ENCODE measurements at regions not wholly inside any gene's neighbourhood (a gene's known extent, or its start where the extent isn't known, plus 50 kb on each side); places are given as distances from the start of the nearest gene placed in this dataset.

DNA sequence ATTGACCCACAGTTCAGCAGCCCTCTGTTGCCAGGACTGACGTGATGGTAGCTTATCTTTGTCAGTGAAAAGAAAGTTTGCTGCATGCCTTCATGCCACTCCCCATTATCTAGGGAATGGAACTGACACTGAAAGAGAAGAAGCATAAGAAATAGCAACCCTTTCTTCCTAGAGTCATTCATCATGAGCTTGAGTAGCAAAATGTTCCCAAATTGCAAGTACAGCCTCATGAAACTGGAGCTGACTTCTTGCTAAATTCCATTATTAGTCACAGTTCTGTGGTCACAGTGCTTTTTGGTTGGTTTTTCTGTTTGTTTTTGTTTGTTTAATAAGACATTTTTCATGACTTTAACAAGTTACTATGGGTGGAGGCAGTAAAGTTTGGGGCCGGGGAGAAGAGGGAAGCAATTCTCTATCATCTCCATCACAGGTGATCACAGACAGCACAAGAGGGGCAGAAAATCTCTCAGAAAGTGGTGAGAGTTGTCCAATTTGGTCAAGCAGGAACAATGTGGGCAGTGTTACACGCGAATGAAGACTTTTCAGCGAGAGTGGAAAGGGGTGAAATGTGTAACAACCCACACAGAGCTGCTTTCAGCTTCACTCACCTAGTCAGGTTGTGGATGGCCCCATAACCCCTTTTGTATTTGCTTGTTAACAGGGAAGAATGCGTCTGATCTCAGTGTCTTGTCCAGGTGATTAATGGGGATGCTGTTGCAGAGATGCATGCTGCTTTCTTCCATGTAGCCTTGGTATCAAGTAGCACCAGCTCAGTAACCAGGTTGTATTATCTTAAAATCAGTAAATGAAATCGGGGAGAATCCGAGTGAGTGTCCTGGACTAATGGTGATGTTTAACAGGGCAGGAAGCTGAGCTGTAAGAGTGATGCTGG, 440.4 kb downstream of the DMRT2 start:
- Histone ChIP-seq H3K27me3 (replicated peaks) (no peaks in the 10 kb centered on the region), H3K4me3 (no peak overlapping the region), H3K27ac (no peak overlapping the region), H3K9me3 (replicated peaks) (no peaks in the 10 kb centered on the region), H3K4me1 (replicated peaks) (no peaks in the 10 kb centered on the region), H3K36me3 (no peaks in the 10 kb centered on the region)
- peak in 1 of 2 experiments; percentile 6 for DNase-seq (ENCODE audit: low read depth in 1 of 2, low spot score in 2 of 2)

DNA sequence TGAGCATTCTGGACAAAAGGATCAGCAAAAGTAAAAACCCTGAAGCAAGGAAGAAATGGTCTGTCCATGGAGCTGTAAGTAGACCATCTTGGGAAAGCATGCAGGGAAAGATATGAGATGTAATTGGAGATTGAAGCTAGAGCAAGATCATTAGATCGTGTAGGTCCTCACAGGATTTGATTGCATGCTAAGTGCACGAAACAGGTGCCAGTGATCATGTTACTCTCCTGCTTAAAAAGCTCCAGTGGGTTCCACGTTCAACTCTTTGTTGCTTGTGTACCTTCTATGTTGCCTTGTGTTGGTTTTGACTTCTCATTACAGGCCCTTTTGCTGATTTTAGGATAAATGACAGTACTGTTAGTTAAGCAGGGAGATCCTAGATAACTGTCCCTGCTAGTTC, 442.0 kb downstream of the DMRT2 start:
- DNase-seq (ENCODE audit: low read depth in 1 of 2, low spot score in 2 of 2), result no peak
- Histone ChIP-seq H3K4me3 (no peak overlapping the region), H3K36me3 (no peaks in the 10 kb centered on the region), H3K9me3 (replicated peaks) (no peaks in the 10 kb centered on the region), H3K4me1 (replicated peaks) (no peaks in the 10 kb centered on the region), H3K27me3 (replicated peaks) (no peaks in the 10 kb centered on the region), H3K27ac (no peak overlapping the region)

DNA sequence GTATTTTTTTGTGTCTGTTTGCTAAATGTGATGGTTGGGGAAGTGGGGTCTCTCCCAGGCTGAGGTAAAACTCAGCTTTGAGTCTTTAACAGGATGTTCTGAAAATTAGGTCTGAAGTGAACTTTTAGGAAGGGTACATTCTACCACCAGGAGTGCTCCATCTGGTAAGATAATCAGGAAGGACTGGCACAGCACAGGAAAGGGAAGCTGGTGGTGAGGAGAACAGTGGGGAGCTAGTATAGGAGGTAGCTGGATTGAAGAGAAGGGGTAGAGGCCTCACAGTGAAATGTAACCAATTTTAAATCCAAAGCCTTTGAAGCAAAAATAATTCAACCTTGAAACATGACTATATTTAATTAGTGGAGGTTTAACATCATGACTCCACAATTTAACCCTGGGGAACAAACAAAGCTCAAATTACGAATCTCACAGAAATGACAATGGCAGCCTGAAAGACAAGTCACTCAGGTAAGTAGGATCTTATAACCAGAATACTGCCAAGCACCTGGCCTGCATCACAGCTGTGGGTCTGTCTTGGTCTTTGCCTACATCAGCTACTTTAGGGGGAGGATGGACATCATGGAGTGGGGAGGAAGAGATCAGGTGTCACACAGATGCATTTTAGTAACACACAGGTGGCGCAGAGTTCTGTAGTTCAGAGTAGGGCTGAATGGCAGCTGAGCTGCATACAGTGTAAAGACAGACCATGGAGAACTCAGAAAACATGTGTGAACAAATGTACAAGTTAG, 445.3 kb downstream of the DMRT2 start:
- Histone ChIP-seq H3K27ac (no peak overlapping the region), H3K4me1 (replicated peaks) (no peaks in the 10 kb centered on the region), H3K9me3 (replicated peaks) (no peaks in the 10 kb centered on the region), H3K36me3 (no peaks in the 10 kb centered on the region), H3K4me3 (no peak overlapping the region), H3K27me3 (replicated peaks) (no peaks in the 10 kb centered on the region)
- no peak for DNase-seq (ENCODE audit: low read depth in 1 of 2, low spot score in 2 of 2)

DNA sequence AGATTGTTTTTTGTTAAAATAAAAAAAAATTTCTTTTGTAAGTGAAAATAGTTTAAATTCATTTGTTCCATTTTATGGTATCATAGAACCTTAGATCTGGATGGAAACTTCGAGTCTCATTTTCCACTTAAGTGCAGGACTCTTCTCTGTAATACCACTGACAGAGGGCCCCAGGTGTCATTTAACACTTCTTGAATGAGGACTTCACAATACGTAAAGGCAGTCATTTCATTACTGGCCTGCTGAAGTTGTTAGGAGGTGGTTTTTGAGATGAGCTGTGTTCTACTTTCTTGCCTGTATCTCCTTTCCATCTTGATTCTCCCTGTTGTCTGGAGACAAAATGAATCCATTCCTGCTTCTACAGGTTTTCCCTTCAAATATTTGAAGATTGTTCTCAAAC, 455.3 kb downstream of the DMRT2 start:
- DNase-seq (ENCODE audit: low read depth in 1 of 2, low spot score in 2 of 2), result no peak
- Histone ChIP-seq H3K27ac (no peak overlapping the region), H3K4me1 (replicated peaks) (no peaks in the 10 kb centered on the region), H3K9me3 (replicated peaks) (no peaks in the 10 kb centered on the region), H3K36me3 (no peaks in the 10 kb centered on the region), H3K4me3 (no peak overlapping the region), H3K27me3 (replicated peaks) (no peaks in the 10 kb centered on the region)

DNA sequence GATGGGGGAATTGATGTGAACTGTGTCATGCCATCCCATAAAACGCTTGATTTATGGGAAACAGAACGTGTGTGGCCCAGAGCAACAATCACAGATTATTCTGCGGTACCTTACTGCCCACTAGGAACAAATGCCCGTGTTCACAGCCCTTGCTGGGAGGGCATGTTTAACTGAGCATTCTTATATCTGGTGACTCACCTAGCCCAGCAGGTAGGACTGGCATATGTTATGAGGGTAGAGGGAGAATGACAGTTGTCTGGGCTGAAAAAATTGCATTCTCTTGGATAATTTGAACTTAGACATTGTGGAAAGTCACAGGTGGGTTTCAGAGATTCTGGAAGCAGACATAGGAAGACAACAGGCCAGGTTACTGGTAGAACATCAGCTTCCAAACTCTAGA, 460.6 kb downstream of the DMRT2 start:
- Histone ChIP-seq H3K36me3 (no peaks in the 10 kb centered on the region), H3K27me3 (replicated peaks) (no peaks in the 10 kb centered on the region)

DNA sequence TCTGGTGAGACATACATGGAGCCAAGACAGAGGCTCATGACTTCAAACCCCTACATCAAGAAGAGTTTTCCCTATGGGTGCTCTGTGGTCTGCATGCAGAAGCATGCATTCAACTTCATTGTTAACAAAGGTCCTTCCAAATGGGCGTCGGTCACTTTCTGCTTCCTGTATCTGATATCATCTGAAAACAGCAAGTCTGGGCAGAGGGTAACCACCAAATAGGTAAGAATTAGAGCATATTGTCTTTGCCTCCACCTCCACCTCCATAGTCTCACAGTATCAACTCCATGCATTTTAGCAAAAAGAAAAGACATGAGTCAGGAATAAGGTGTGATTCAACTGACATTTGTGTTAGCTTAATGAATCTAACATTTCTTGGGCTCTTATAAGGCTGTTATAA, 462.9 kb downstream of the DMRT2 start:
- no peaks in the 10 kb centered on the region for H3K27me3 ChIP-seq (replicated peaks)
- no peaks in the 10 kb centered on the region for H3K36me3 ChIP-seq
- no peak for DNase-seq (ENCODE audit: low read depth in 1 of 2, low spot score in 2 of 2)

More for the DNA sequence above, 460.6 kb downstream of the DMRT2 start:
- H3K4me1 ChIP-seq (replicated peaks), result no peaks in the 10 kb centered on the region
- H3K27ac ChIP-seq, result no peak overlapping the region
- DNase-seq (ENCODE audit: low read depth in 1 of 2, low spot score in 2 of 2), result no peak
- no peaks in the 10 kb centered on the region for H3K9me3 ChIP-seq (replicated peaks)
- H3K4me3 ChIP-seq, result no peak overlapping the region

DNA sequence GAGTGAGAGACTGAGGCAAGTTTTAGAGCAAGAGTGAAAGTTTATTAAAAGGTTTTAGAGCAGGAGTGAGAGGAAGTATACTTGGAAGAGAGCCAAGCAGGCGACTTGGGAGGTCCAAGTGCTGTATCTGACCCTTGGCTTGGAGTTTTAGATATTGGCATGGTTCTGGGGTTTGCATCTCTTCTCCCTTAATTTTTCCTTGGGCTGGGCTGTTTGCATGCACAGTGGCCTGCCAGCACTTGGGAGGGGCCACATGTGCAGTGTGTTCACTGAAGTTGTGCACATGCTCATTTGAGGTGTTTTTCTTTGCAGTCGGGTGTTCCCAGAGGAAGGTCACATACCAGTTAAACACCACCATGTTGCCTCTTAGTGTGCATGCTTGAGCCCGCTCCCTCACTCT, 464.1 kb downstream of the DMRT2 start:
- no peaks in the 10 kb centered on the region for H3K36me3 ChIP-seq
- no peaks in the 10 kb centered on the region for H3K4me1 ChIP-seq (replicated peaks)
- no peaks in the 10 kb centered on the region for H3K27me3 ChIP-seq (replicated peaks)
- H3K27ac ChIP-seq, result no peak overlapping the region
- DNase-seq (ENCODE audit: low read depth in 1 of 2, low spot score in 2 of 2), result no peak
- no peak overlapping the region for H3K4me3 ChIP-seq
- H3K9me3 ChIP-seq (replicated peaks), result no peaks in the 10 kb centered on the region

More for the DNA sequence above, 462.9 kb downstream of the DMRT2 start:
- Histone ChIP-seq H3K9me3 (replicated peaks) (no peaks in the 10 kb centered on the region), H3K4me1 (replicated peaks) (no peaks in the 10 kb centered on the region), H3K4me3 (no peak overlapping the region), H3K27ac (no peak overlapping the region)

DNA sequence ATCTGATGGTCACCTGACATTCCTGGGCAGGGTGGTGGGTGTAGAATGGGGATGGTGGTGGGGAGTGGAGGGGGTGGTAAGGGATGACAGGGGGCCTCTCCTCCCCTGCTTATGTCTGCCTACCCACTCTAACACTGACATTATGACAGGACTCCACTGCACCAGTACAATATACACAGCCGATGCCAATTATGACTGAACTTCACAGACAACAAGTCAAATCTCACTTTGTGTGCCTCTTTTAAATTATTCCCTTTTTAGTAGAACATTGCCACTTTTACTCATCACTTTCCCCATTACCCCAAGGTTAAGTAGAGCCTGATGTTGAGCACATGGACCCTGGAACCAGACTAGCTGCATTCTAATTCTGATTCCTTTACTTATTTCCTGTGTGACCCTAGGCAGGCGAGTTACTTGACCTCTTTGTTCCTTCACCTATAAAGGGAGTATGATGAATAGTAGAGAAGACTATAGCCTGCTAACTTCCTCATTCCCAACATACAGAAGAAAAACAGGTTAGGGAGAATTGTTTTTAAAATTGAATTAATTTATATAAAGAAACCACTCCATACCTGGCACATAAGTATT, 464.7 kb downstream of the DMRT2 start:
- no peaks in the 10 kb centered on the region for H3K27me3 ChIP-seq (replicated peaks)
- no peak overlapping the region for H3K27ac ChIP-seq
- no peak for DNase-seq (ENCODE audit: low read depth in 1 of 2, low spot score in 2 of 2)
- no peaks in the 10 kb centered on the region for H3K36me3 ChIP-seq
- H3K9me3 ChIP-seq (replicated peaks), result no peaks in the 10 kb centered on the region
- no peak overlapping the region for H3K4me3 ChIP-seq
- no peaks in the 10 kb centered on the region for H3K4me1 ChIP-seq (replicated peaks)

DNA sequence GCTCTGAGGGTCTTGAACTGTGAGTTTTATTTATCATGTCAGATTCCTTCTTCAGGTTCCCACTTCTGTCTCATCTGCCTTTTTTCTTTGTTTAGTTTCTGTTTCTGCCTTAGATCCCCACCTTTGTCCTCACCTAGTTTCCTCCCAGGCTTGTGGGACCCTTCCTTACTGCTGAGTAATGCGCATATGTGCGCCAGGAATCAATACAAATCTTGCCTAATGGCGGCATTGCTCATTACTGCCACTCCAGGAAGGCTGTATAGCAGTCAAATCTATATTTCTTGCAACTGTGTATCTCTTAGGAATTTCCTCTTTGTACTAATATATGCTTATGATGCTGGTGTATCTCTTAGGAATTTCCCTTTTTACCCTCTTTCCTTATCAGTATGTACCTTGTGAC, 465.4 kb downstream of the DMRT2 start:
- no peak overlapping the region for H3K4me3 ChIP-seq
- no peaks in the 10 kb centered on the region for H3K4me1 ChIP-seq (replicated peaks)
- no peaks in the 10 kb centered on the region for H3K9me3 ChIP-seq (replicated peaks)
- H3K36me3 ChIP-seq, result no peaks in the 10 kb centered on the region
- no peak for DNase-seq (ENCODE audit: low read depth in 1 of 2, low spot score in 2 of 2)
- no peak overlapping the region for H3K27ac ChIP-seq
- no peaks in the 10 kb centered on the region for H3K27me3 ChIP-seq (replicated peaks)

DNA sequence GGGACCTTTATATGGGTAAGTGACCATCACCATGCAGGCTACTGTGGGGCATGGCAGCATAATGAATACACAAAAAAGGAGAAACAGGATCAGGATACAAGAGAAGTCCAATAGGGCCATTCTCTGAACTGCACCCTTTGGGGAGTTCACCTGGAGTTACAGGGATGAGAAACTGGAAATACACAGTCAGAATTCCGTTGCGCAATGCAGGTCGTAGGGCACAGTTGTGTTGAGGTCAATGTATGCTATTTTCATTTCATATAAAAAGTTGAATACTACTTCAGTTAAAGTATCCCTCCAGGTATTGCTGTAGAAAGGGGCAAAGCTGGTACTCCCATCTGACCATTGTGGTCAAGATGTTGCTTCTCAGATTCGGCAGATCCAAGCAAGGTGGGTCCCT, 471.4 kb downstream of the DMRT2 start:
- no peaks in the 10 kb centered on the region for H3K4me1 ChIP-seq (replicated peaks)
- no peak overlapping the region for H3K27ac ChIP-seq
- no peaks in the 10 kb centered on the region for H3K9me3 ChIP-seq (replicated peaks)
- H3K4me3 ChIP-seq, result no peak overlapping the region
- no peaks in the 10 kb centered on the region for H3K36me3 ChIP-seq
- no peak for DNase-seq (ENCODE audit: low read depth in 1 of 2, low spot score in 2 of 2)
- H3K27me3 ChIP-seq (replicated peaks), result no peaks in the 10 kb centered on the region

DNA sequence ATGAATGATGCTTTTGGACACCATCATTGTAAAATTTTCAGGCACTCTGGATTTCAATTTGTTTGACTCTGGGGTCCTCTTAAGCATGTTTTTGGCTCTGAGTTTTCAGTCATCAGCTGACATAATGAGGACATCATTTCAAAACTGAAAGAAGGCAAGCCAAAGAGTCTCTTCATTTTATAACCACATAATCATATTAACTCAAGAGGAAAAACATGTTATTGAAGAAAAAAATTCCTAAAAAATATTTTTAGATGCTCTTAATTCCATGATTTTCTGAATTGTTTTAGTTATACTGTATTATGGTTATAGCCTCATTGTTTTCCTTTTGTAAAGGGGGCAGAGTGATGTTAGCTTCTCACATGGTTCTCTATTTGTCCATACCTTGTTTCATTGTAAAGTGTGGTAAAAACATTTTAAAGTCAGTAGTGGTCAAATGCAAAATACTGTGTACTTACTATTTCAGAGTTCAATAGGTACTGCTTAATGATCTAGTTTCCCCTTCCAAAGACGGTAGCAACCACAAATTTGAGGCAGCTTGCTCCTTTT, 472.1 kb downstream of the DMRT2 start:
- DNase-seq (ENCODE audit: low read depth in 1 of 2, low spot score in 2 of 2), result no peak
- Histone ChIP-seq H3K4me1 (replicated peaks) (no peaks in the 10 kb centered on the region), H3K4me3 (no peak overlapping the region), H3K27me3 (replicated peaks) (no peaks in the 10 kb centered on the region), H3K9me3 (replicated peaks) (no peaks in the 10 kb centered on the region), H3K36me3 (no peaks in the 10 kb centered on the region), H3K27ac (no peak overlapping the region)

DNA sequence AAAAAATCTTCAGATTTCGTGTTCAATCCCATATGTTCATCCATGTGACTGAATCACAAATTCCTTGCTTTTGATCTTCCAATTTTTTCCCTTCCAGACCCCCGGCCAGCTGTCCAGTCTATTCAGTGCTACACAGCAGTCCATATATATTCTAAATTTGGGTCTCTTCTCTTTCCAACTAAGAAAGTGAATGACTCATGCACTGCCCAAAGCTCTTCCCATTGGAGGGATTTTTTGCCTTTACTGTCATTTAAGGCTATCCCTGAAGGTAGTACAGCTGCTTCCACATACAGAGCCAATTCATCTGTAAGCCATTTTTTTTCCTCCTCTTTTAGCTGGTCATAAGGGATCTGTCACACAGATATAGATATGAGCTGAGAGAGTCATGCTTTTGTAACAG, 478.3 kb downstream of the DMRT2 start:
- no peak for DNase-seq (ENCODE audit: low read depth in 1 of 2, low spot score in 2 of 2)
- no peaks in the 10 kb centered on the region for H3K27me3 ChIP-seq (replicated peaks)
- no peaks in the 10 kb centered on the region for H3K4me1 ChIP-seq (replicated peaks)
- H3K4me3 ChIP-seq, result no peak overlapping the region
- no peaks in the 10 kb centered on the region for H3K36me3 ChIP-seq
- no peak overlapping the region for H3K27ac ChIP-seq
- H3K9me3 ChIP-seq (replicated peaks), result no peaks in the 10 kb centered on the region

DNA sequence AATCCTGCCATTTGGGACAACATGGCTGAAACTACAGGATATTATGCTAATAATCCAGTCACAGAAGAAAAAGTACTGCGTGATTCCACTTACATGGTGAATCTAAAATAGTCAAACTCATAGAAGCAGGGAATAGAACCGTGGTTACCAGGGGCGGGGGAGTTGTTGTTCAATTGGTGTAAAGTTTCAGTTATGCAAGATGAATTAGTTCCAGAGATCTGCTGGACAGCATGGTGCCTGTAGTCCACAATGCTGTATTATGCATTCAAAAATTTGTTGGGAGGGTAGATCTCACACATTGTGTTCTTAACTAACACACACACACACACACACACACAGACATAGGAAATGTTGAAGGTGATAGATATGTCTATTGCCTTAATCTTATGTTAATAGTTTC, 480.5 kb downstream of the DMRT2 start:
- no peaks in the 10 kb centered on the region for H3K27me3 ChIP-seq (replicated peaks)
- no peaks in the 10 kb centered on the region for H3K9me3 ChIP-seq (replicated peaks)
- H3K4me3 ChIP-seq, result no peak overlapping the region
- H3K36me3 ChIP-seq, result no peaks in the 10 kb centered on the region
- H3K27ac ChIP-seq, result no peak overlapping the region
- no peaks in the 10 kb centered on the region for H3K4me1 ChIP-seq (replicated peaks)
- DNase-seq (ENCODE audit: low read depth in 1 of 2, low spot score in 2 of 2), result no peak

DNA sequence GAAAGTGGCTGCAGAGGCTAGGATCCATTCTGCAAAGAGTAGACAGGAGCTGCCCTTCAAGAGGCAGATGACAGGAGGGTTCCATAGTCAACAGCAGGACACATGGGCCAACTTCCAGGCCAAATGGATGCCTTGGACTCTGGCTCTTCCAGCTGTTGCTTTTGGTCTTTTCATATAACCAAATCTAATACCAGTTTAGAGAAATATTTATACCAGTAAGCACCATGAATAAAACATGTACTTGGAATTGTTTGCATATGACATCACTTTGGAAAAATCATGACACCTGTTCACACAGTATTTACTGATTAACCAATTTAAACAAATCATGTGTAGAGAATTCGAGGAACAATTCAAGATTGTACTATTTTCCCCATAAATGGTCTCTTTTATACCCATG, 481.3 kb downstream of the DMRT2 start:
- Histone ChIP-seq H3K9me3 (replicated peaks) (no peaks in the 10 kb centered on the region), H3K36me3 (no peaks in the 10 kb centered on the region), H3K4me1 (replicated peaks) (no peaks in the 10 kb centered on the region)

More for the DNA sequence above, 481.3 kb downstream of the DMRT2 start:
- Histone ChIP-seq H3K4me3 (no peak overlapping the region), H3K27me3 (replicated peaks) (no peaks in the 10 kb centered on the region), H3K27ac (no peak overlapping the region)
- no peak for DNase-seq (ENCODE audit: low read depth in 1 of 2, low spot score in 2 of 2)

Data from SJSA1 (cell line).